GM18508 (cell line): ENCODE measurements at regions not wholly inside any gene's neighbourhood (a gene's known extent, or its start where the extent isn't known, plus 50 kb on each side); places are given as distances from the start of the nearest gene placed in this dataset.
"Not testable (repeated sequence)": the region's sequence is repeated elsewhere in the genome, so short reads cannot be mapped to it uniquely, and the experiment has no call there.

Experiments
- ATAC-seq: cut with Tn5 transposase; IDR thresholded peaks from one replicate; pipeline ENCODE4 v1.9.1; 2021; ENCODE audit warnings: moderate number of reproducible peaks; ENCODE audit not compliant: insufficient read depth, unreplicated experiment

GRCh38 chr3:192009903-192010302, 548.9 kb downstream of the PYDC2 start:
- no peak for ATAC-seq

GRCh38 chr3:192010490-192010889, 549.5 kb downstream of the PYDC2 start:
- no peak for ATAC-seq

GRCh38 chr3:192011137-192011536, 550.2 kb downstream of the PYDC2 start:
- ATAC-seq, result no peak

- no peak for ATAC-seq
Observed at GRCh38 chr3:192013110-192013509, 552.1 kb downstream of the PYDC2 start.

GRCh38 chr3:192022412-192022811, 561.4 kb downstream of the PYDC2 start:
- ATAC-seq, result no peak

GRCh38 chr3:192024751-192025150, 563.8 kb downstream of the PYDC2 start:
- no peak for ATAC-seq

GRCh38 chr3:192026661-192027060, 565.7 kb downstream of the PYDC2 start:
- no peak for ATAC-seq

GRCh38 chr3:192031941-192032340, 571.0 kb downstream of the PYDC2 start:
- no peak for ATAC-seq

- ATAC-seq, result no peak
Observed at GRCh38 chr3:192033246-192033645, 572.3 kb downstream of the PYDC2 start.

GRCh38 chr3:192038726-192039125, 577.8 kb downstream of the PYDC2 start:
- no peak for ATAC-seq

GRCh38 chr3:192039593-192039992, 578.6 kb downstream of the PYDC2 start:
- ATAC-seq, result no peak

GRCh38 chr3:192040282-192041043, 579.5 kb downstream of the PYDC2 start:
- ATAC-seq, result no peak

GRCh38 chr3:192042116-192042515, 581.2 kb downstream of the PYDC2 start:
- ATAC-seq, result peak; percentile 96

GRCh38 chr3:192054881-192055280, 593.9 kb downstream of the PYDC2 start:
- no peak for ATAC-seq

- no peak for ATAC-seq
Observed at GRCh38 chr3:192055946-192056345, 595.0 kb downstream of the PYDC2 start.

GRCh38 chr3:192057261-192057660, 596.3 kb downstream of the PYDC2 start:
- no peak for ATAC-seq

- no peak for ATAC-seq
Observed at GRCh38 chr3:192060160-192060781, 599.3 kb downstream of the PYDC2 start.

- ATAC-seq, result no peak
Observed at GRCh38 chr3:192061426-192061825, 600.5 kb downstream of the PYDC2 start.

GRCh38 chr3:192062186-192062585, 601.2 kb downstream of the PYDC2 start:
- ATAC-seq, result no peak

- ATAC-seq, result peak; percentile 59
Observed at GRCh38 chr3:192063570-192063969, 602.6 kb downstream of the PYDC2 start.

GRCh38 chr3:192064959-192065358, 604.0 kb downstream of the PYDC2 start:
- no peak for ATAC-seq

- ATAC-seq, result not testable (repeated sequence)
Observed at GRCh38 chr3:192066253-192066652, 605.3 kb downstream of the PYDC2 start.
